ENCODE measurements at regions not wholly inside any gene's neighbourhood (a gene's known extent, or its start where the extent isn't known, plus 50 kb on each side); places are given as distances from the start of the nearest gene placed in this dataset.

DNA sequence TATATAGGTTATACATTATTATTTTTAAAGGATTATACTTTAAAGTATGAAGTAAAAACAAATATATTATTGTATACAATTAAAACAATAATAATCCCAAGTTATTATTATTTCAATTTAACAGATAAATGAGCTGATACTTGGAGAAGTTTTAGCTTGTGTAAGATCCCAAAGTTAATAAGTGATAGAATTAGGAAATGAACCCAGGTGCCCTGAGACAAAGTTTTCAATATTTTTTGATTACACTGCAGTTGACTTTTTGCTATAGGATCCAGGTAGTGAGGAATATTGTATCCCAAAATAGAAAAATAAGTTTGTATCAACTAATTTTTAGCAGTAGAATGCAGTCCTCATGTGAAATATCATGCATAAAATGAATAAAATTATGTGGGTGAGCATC, 543.2 kb upstream of the ZNF608 start:
- Mint-ChIP-seq H3K4me1 (peaks cover 14% of the 10 kb centered on the region), H3K27me3 (ENCODE audit: low read depth) (no peaks in the 10 kb centered on the region), H3K36me3 (ENCODE audit: low read depth) (no peaks in the 10 kb centered on the region), H3K9me3 (no peaks in the 10 kb centered on the region), H3K4me3 (no peak overlapping the region), H3K27ac (ENCODE audit: unreplicated experiment) (no peak overlapping the region)
- no peak for DNase-seq (ENCODE audit: low read depth, low spot score)
- TF ChIP-seq, protein P1, sequence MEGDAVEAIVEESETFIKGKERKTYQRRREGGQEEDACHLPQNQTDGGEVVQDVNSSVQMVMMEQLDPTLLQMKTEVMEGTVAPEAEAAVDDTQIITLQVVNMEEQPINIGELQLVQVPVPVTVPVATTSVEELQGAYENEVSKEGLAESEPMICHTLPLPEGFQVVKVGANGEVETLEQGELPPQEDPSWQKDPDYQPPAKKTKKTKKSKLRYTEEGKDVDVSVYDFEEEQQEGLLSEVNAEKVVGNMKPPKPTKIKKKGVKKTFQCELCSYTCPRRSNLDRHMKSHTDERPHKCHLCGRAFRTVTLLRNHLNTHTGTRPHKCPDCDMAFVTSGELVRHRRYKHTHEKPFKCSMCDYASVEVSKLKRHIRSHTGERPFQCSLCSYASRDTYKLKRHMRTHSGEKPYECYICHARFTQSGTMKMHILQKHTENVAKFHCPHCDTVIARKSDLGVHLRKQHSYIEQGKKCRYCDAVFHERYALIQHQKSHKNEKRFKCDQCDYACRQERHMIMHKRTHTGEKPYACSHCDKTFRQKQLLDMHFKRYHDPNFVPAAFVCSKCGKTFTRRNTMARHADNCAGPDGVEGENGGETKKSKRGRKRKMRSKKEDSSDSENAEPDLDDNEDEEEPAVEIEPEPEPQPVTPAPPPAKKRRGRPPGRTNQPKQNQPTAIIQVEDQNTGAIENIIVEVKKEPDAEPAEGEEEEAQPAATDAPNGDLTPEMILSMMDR (conservative IDR thresholded peaks at IDR 0.05) = no peak

DNA sequence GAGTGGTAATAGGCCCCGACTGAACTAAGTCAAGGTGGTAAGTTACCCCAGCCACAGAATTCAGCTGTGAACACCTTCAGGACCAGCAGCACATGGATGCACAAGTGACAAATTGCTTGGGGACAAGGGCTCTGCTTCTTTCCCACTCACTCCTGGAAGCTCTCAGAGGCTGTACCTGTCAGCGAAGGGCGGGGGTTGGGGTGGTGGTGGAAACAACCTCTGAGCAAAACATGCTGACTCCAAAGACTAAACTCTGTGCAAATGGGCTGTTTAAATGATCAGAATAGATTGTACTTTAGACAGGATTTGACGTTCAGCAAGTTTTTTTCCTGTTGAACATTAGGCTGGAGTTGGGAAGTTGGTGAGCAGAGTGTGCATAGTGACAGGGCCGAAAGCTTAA, 544.5 kb upstream of the ZNF608 start:
- no peaks in the 10 kb centered on the region for H3K9me3 Mint-ChIP-seq
- H3K36me3 Mint-ChIP-seq (ENCODE audit: low read depth) = no peaks in the 10 kb centered on the region
- no peak overlapping the region for H3K4me3 Mint-ChIP-seq
- H3K27me3 Mint-ChIP-seq (ENCODE audit: low read depth) = no peaks in the 10 kb centered on the region
- no peak for DNase-seq (ENCODE audit: low read depth, low spot score)
- peaks cover 14% of the 10 kb centered on the region for H3K4me1 Mint-ChIP-seq
- TF ChIP-seq, protein P1 (conservative IDR thresholded peaks at IDR 0.05) = no peak
- H3K27ac Mint-ChIP-seq (ENCODE audit: unreplicated experiment) = no peak overlapping the region

DNA sequence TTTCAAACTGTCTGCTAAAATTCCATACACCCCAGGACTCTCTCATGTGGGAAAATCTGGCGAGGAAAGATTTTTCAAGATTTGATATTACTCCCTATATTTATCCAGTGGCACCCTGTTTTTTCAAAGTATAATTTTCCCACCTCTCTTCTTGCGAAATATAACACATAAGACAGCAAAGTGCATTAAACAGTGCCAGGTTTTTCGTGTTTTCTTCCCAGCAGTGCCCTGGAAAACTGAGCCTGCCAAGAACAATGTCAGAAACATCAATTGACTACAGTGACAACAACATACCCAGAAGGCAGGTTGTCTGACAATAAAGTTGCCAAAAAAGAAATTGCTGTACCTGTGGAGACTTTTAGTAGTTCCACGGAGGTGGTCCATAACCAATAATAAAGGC, 545.0 kb upstream of the ZNF608 start:
- TF ChIP-seq, protein P1 (conservative IDR thresholded peaks at IDR 0.05) = no peak
- no peak for DNase-seq (ENCODE audit: low read depth, low spot score)
- Mint-ChIP-seq H3K36me3 (ENCODE audit: low read depth) (no peaks in the 10 kb centered on the region), H3K4me3 (no peak overlapping the region), H3K9me3 (peaks cover under 1% of the 10 kb centered on the region), H3K27ac (ENCODE audit: unreplicated experiment) (no peak overlapping the region), H3K4me1 (peaks cover 12% of the 10 kb centered on the region), H3K27me3 (ENCODE audit: low read depth) (no peaks in the 10 kb centered on the region)

DNA sequence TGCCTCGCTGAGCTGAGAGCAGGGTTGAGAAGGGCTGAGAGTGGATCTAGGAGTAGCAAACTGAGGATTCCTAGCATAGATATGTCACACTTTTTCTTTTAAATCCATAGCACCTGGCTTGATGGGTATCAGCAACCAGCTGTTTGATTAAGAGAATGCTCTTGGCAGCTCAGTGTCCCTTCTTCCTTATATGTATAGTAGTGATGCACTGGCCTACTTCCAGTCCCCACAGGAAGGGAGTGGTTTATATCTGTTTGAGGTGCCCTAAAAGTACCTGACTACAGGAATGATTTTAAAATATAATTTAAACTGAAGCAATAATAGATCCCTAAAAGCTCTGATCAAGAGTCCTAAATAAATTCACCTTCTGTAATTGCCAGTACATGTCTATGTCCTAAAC, 546.8 kb upstream of the ZNF608 start:
- no peak for DNase-seq (ENCODE audit: low read depth, low spot score)
- Mint-ChIP-seq H3K27me3 (ENCODE audit: low read depth) (no peaks in the 10 kb centered on the region), H3K9me3 (peaks cover 3% of the 10 kb centered on the region), H3K27ac (ENCODE audit: unreplicated experiment) (no peak overlapping the region), H3K4me1 (peaks cover 20% of the 10 kb centered on the region), H3K4me3 (no peak overlapping the region), H3K36me3 (ENCODE audit: low read depth) (no peaks in the 10 kb centered on the region)
- TF ChIP-seq, protein P1 (conservative IDR thresholded peaks at IDR 0.05) = no peak

DNA sequence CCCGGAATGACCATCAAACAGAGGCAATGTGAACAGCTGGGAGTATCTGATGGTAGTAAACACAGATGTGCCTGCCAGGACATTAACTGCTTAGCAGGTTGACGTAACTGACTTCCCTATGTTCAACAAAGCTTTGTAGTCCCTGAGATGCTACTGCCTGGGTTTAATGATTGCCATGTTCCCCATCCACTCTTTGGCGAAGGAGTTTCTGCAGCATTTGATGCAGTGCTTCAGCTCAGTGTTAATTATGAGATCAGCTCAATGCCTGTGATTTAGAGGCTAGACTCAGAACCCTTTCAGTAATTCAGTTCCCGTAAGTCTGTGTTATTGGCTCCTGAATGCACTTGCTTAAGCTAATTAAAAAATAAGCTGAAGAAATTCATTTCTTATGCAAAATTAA, 547.3 kb upstream of the ZNF608 start:
- H3K27me3 Mint-ChIP-seq (ENCODE audit: low read depth) = no peaks in the 10 kb centered on the region

More for the DNA sequence above, 547.3 kb upstream of the ZNF608 start:
- H3K4me1 Mint-ChIP-seq = peaks cover 23% of the 10 kb centered on the region
- no peaks in the 10 kb centered on the region for H3K36me3 Mint-ChIP-seq (ENCODE audit: low read depth)
- H3K27ac Mint-ChIP-seq (ENCODE audit: unreplicated experiment) = no peak overlapping the region
- H3K9me3 Mint-ChIP-seq = peaks cover 3% of the 10 kb centered on the region
- no peak for DNase-seq (ENCODE audit: low read depth, low spot score)
- TF ChIP-seq, protein P1 (conservative IDR thresholded peaks at IDR 0.05) = no peak
- no peak overlapping the region for H3K4me3 Mint-ChIP-seq

Data from neural crest cell (in vitro differentiated cells).